ENCODE measurements at regions not wholly inside any gene's neighbourhood (a gene's known extent, or its start where the extent isn't known, plus 50 kb on each side); places are given as distances from the start of the nearest gene placed in this dataset.

DNA sequence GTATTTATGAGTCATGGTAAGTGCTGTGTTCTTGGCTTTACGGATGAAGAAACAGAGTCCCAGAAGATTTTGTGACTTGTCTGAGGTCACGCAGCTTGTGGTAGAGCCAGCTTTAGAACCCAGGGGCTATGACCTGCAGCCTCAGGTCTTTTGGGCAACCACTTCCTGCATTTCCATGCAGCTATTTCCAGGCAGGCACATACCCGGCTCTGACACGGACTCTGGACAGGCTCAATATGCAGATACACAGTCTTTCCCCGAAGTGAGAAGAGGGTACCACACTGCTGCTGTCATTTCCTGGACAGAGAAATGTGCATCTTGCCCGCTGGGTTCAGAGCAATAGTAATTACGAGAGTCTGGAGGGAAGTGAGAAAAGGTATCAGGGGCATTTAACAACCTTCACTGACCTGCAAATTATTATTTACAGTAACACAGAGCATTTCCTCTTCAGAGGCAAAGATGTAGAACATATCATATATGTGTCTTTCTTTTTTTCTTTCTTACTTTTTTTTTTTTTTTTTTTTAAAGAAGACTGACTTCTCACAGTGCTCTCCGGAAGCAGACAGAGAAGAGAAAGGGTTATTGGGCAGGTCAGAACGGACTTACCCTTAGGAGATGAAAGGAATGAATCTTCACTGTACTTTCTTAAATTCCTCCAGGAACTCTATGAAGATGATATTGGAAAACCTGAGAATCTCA, 185.1 kb downstream of the CLIC5 start:
- Histone ChIP-seq H3K9me3 (no peaks in the 10 kb centered on the region), H3K27ac (no peak overlapping the region), H3K36me3 (no peaks in the 10 kb centered on the region), H3K4me1 (ENCODE audit: insufficient read depth) (peaks cover 4% of the 10 kb centered on the region), H3K27me3 (no peaks in the 10 kb centered on the region), H3K4me3 (no peak overlapping the region)
- 50 to 59% (median 54%) methylated on average over 9 of the region's 9 CpGs for WGBS, 3 donors
- no peak for TF ChIP-seq POLR2A (IDR thresholded peaks at IDR 0.05)
- TF ChIP-seq EP300 (IDR thresholded peaks at IDR 0.05) = no peak
- TF ChIP-seq CTCF (IDR thresholded peaks at IDR 0.05) = no peak
- DNase-seq = no peak
- intact Hi-C loops (cut with DNase I) = no loop called here

GRCh38 chr6:45829873-45830272, 185.8 kb downstream of the CLIC5 start:
- H3K4me1 ChIP-seq (ENCODE audit: insufficient read depth) = peaks cover 4% of the 10 kb centered on the region
- H3K36me3 ChIP-seq = no peaks in the 10 kb centered on the region
- 90 to 92% (median 90%) methylated on average over 1 of the region's 1 CpG for WGBS, 3 donors
- no peak overlapping the region for H3K4me3 ChIP-seq
- TF ChIP-seq POLR2A (IDR thresholded peaks at IDR 0.05) (no peak), CTCF (IDR thresholded peaks at IDR 0.05) (no peak)
- no peaks in the 10 kb centered on the region for H3K27me3 ChIP-seq
- no peak overlapping the region for H3K27ac ChIP-seq
- H3K9me3 ChIP-seq = no peaks in the 10 kb centered on the region
- intact Hi-C loops (cut with DNase I) = no loop called here
- DNase-seq = no peak

DNA sequence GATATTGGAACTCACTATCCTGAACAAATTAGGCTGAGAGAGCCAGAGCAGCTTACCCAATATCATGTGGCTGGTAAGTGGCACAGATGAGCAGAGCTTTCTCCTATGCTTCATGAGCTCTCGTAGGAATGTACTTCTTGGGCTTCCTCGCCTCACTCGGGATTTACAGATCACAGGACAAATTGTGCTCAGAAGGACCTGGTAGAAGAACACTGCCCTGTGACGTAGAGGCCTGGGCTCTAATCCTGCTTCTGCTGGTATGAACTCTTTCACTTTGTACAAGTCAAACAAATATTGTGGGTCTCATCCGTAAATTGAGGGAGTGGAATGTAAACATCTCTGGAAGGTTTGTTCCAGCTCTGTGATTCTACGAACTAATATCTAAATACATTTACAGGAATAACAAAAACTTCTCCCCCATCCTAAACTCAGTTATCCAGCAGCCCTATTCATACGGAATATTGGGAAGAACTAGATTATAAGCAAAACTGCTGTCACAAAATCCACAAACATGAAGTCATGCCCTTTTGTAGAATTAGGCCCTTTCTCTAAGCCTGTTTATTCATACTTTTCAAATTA, 187.6 kb downstream of the CLIC5 start:
- intact Hi-C loops (cut with DNase I) = no loop called here
- DNase-seq = peak in 1 of 5 donors; percentile 22
- TF ChIP-seq POLR2A (IDR thresholded peaks at IDR 0.05) (no peak), CTCF (IDR thresholded peaks at IDR 0.05) (no peak), EP300 (IDR thresholded peaks at IDR 0.05) (no peak)

DNA sequence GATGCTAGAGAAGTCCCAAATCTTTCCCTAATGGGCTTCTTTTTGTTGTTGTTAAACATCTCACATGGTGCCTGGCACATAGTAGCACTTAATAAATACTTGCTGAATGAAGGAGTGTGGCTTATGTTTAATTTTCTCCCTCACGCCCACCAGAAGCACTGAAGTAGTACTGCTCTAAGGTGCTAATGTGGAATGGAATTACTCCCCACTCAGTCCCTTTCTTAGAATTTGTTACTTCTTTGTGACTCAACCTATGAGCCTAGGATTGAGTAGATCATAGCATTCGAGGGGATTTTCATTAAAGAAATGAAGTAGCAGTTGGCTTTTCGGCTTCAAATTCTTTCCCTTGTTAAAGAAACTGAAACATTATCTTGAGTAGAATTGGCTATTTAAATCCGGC, 192.8 kb downstream of the CLIC5 start:
- TF ChIP-seq CTCF (IDR thresholded peaks at IDR 0.05) (no peak), POLR2A (IDR thresholded peaks at IDR 0.05) (no peak), EP300 (IDR thresholded peaks at IDR 0.05) (no peak)
- Histone ChIP-seq H3K27me3 (no peaks in the 10 kb centered on the region), H3K27ac (no peak overlapping the region), H3K4me1 (ENCODE audit: insufficient read depth) (peaks cover 2% of the 10 kb centered on the region), H3K4me3 (no peak overlapping the region), H3K36me3 (no peaks in the 10 kb centered on the region), H3K9me3 (no peaks in the 10 kb centered on the region)
- intact Hi-C loops (cut with DNase I) = no loop called here
- 87 to 88% (median 87%) methylated on average over 4 of the region's 4 CpGs for WGBS, 3 donors
- DNase-seq = no peak

More for the DNA sequence above, 187.6 kb downstream of the CLIC5 start:
- Histone ChIP-seq H3K9me3 (no peaks in the 10 kb centered on the region), H3K4me3 (no peak overlapping the region), H3K27me3 (no peaks in the 10 kb centered on the region), H3K4me1 (ENCODE audit: insufficient read depth) (peaks cover 4% of the 10 kb centered on the region), H3K27ac (no peak overlapping the region), H3K36me3 (no peaks in the 10 kb centered on the region)
- 8 to 43% (median 11%) methylated on average over 7 of the region's 7 CpGs for WGBS, 3 donors

Data from ovary (tissue), 7 donors.